HG03139 (cell line): ENCODE measurements at regions not wholly inside any gene's neighbourhood (a gene's known extent, or its start where the extent isn't known, plus 50 kb on each side); places are given as distances from the start of the nearest gene placed in this dataset.
"Not testable (repeated sequence)": the region's sequence is repeated elsewhere in the genome, so short reads cannot be mapped to it uniquely, and the experiment has no call there.

ENCODE experiments used
- ATAC-seq: cut with Tn5 transposase; IDR thresholded peaks from one replicate; pipeline ENCODE4 v1.9.1; 2021; ENCODE audit not compliant: unreplicated experiment

DNA sequence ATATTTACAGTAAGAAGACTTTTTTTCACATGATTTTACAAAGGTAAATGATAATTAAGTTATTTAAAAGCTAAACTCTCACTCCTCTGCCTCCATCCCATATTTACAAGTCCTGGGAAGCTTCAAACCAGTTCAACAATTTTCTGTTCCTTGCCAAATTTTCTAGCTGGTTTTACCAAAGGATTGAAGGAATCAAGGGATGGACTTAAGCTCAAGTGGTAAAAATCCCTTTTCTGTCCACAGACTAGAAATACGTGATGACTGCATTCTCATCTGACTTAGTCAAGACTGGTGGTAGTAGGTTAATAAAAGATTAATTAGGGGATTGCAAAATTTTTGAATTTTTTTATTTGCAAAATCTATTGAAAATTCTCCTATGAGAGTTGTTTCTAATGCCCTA lies 297.3 kb downstream of the MTX2 start:
- ATAC-seq: no peak

DNA sequence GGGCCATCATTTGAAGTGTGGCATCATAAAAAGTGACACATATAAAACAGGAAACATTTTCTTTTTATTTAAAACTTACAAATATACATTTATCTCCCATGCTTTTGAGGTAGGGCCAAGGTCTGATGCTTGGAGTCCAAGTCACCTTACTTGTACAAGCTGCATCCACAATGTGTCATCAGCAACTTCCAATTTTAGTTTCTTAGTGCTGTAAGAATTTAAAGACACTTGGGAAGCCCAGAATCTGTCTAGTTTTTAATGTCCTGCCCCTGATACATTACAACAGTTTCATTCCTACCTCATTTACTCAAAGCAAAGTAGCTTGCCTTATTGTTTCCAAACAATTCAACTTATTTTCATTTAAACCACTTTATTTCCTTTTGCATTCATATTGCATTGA lies 297.7 kb downstream of the MTX2 start:
- no peak for ATAC-seq

DNA sequence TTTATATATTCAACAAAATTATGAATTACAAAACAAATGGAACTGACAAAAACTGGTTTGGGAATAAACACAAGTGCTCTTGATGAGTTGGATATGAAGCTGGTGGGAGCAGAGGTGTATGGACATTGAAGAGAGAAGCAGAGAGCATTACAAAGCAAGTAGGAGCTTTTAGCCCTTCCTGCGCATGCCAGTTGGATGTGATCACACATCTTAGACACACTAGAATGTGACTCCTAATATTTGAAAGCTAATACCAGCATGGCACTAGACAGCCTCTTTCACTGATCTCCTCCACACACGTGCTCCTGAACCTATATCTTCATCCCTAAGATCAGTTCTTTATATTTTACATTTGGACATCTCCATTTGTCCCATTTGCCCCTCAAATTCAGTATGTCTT lies 298.1 kb downstream of the MTX2 start:
- no peak for ATAC-seq

DNA sequence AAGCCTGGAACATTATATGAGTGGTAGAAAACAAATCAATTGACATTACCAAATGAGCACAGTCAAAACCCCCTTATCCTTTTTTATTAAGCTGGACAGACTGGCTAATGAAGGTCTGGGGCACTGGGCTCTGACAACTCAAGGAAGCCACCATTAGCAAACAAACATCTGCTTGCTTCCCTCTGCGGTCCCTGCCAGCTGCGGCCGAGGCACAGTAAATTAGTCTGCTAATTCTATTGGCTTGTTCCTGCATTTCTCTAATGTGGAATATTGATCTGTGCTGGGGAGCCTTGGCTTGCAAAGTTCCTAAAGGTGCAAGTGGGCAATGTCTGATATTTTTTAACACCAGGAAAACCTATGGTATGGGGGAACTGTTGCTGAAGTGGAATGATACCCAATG lies 300.3 kb downstream of the MTX2 start:
- ATAC-seq: no peak

DNA sequence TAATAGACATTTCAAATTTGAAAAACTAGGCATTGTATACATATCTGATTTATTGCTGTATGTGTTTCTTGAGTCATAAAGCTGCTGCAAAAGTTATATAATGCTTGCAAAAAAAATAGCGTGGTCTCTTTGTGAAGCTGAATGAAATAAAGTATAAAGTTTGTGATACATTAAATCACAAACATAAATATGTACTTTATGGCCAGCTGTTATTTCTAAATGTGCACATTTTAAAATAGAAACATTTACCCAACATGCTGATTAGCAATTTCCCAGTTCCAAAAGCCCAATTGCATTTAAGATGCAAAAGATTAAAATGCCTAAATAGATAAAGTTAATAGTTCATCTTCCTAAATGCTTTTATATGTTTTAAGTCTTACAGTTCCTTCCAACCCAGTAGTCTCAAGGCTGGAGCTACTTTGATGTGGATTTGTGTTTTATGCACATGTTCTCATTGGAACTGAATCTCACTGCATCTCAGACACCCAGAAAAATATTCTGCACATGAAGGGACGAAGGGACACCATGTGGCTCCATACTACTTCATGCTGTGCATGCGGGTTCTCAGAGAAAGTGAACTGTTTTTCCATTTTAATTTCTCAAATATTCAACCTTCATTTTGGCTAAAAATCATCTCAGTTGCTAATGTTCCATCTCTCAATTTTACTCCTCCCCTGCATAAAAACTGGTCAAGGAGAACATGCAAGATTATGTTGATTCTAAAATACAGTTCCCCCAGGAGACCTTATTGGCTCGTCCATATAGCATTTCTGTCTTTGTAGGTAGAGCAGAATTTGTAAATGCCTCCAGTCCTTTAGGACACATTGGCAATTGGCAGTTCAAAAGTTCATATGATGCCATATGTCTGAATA lies 304.6 kb downstream of the MTX2 start:
- ATAC-seq: no peak

DNA sequence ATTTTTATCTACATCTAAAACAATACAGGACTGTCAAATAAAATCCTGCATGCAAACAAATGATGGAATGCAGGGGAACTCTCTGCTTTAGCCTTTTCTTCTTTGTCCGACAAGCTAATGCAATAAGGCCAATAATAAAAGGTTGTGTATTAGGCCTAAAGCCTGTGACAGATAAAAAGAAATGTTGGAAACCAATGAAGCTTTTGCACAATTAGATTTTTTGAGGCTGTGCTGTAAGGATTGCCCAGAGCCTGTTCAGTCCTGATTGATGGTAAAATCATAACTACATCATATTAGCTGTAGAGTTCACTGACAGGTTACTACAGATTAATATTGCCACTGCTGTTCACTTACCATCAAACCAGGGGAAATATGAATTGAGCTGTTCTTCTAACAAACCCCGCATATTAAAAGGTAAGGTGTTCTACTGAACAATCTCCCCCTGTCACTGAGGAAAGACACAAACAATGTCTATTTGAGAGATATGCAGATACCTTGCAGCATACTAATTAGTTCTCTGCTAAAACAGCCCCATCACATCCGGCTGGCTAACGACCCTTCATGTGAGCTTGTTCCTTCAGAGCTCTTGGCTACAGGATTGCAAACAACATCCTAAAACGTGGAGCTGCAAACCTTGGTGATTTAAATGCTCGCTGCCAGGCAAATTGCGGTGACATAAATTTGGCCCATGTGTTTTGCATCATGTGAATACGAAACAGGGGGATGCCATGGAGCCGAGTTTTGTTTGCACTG lies 305.4 kb downstream of the MTX2 start:
- no peak for ATAC-seq

DNA sequence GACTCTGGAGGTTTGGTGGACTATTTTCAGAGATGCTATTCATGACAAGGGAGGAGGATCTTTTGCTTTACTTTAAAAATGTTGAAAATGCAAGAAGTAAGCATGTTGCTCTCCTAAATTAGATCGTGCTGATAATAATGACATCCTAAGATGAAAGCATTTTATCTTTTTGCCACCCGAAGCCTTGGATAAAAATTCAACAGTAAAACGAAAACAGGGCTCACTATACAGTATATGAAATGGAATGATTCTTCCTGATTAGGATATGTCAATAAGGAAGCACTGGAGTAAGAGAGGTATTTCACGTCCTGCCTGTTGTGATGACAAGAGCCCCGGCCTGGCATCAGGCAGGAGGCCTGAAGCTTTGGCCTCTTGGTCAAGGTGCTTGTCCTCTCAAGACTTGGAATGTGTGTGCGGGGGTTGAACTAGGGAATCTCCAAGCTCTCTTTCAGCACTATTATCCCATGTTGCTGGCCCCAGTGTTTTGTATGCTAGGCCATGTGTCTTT lies 306.0 kb downstream of the MTX2 start:
- ATAC-seq: no peak

DNA sequence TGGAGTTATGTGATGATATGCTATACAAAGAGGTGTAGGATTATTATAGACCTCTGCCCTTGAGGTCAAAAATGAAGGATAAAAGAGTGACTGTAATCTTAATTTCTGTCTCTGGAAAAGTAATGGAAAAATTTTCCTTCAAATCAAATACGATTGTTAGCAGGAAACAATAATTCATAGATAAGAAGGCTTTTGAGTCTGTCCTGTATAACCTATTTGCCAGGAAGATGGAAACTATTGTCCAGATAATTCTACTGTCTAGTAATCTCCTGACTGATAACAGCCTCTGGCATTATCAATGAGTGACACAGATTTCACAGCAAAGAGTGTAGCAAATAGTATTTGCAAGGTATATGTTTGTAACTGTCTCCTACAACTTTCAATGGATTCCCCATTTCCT lies 307.8 kb downstream of the MTX2 start:
- no peak for ATAC-seq

DNA sequence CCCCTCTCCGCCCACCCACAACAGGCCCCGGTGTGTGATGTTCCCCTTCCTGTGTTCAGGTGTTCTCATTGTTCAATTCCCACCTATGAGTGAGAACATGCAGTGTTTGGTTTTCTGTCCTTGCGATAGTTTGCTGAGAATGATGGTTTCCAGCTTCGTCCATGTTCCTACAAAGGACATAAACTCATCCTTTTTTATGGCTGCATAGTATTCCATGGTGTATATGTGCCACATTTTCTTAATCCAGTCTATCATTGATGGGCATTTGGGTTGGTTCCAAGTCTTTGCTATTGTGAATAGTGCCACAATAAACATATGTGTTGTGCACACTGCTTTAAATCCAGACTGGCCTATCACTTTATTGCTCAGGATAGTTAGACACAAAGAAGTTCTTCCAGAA lies 309.1 kb downstream of the MTX2 start:
- ATAC-seq: not testable (repeated sequence)

DNA sequence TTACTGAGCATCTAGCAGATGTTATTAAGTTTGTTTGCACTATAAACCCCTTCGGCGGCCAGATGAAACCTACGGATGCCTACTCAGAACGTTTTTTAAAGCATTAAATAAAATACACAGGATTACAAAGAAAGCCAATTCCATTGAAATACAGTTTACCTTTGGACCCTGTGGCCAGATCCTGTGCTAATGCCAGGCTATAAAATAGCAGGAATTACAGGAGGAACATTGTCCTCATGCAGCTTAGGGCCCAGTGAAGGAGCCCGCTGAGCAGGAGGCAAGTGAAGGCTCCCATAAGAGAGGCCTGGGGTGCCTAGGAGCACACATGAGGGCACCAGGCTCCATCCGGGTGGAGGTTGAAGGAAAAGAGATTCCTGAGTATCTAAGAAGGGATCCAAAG lies 310.4 kb downstream of the MTX2 start:
- ATAC-seq: no peak

DNA sequence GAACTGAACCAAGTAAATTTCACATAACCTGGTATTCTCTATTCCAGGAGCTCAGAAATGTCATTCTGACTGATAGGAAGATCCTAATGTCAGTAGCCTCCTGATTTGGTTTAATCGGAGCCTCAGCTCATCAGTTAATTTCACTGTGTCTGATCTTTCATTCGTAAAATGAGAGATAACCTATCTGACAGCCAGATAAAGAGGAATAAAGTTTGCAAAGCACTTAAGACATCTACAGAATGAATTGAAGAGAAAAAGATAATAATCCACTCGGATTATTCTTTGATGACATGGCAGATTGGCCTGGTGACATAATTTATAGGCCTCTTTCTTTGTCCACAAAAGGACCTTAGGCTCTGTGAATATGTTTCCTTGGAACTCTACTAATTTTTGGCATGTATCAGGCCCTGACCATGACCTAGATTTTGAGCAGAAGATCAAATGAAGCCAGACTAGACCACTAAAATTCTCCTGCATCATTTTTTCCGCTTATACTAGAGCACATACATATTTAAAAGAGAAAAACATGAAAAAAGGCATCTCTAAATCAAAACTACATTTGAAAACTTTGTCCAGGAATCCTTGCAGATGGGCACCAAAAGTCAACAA lies 312.4 kb downstream of the MTX2 start:
- no peak for ATAC-seq

DNA sequence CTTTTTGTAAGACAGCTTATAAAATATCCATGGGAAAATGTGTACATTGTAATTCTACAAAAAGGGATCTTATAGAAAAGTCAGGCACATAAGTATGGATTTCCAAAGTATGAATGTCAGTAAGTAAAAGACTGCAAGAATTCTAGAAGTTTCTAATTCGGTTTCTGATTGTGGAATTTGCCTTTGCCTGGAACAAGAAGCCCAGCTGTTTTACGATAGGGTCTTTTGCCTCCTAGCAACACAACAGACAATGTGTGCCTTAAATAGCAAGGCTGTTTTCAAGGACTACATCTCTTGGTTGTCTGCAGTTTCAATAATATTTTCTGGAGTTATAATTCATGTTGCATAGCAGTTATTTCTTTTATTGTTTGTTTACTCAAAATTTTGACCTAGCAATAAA lies 312.9 kb downstream of the MTX2 start:
- ATAC-seq: no peak

DNA sequence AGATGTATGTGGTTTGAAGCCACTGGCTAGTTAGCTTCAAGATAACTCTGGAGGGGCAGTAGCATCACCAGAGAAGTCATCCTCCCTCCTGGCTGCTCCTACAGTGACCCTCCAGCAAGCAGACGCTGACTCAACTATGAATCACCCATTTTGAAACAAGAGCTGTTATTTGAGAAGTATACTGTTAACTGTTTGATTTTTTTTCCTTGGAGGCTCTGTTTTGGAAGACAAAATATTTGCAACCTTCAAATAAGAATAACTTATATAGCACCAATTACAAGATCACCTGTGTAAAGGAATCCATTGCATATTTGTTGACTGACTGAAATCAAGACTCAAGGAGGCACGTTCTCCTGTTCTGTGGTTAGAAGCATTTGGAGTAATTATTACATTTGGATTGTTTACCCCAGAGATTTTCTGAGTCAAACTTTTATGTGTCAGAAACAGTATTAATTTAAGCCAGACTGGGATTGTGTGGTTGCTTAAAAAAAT lies 313.8 kb downstream of the MTX2 start:
- ATAC-seq: no peak

DNA sequence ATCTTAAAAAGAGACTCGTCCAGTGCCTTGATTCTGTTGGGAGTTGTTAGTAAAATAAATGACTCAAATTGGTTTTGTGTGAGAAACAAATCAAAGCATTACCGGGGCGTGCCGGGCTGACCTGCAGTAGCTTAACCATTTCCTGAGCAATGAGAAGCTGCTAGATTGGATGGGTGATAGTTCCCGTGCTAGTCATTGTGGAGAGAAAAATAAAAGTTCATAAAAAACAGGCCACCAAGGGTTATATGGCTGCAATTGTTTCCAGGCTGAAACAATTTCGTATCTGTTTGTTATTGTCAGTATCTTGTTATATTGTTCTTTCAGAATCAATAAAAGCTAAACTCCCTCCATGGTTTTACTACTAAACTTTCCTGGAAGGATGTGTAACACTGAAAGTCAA lies 314.4 kb downstream of the MTX2 start:
- no peak for ATAC-seq

DNA sequence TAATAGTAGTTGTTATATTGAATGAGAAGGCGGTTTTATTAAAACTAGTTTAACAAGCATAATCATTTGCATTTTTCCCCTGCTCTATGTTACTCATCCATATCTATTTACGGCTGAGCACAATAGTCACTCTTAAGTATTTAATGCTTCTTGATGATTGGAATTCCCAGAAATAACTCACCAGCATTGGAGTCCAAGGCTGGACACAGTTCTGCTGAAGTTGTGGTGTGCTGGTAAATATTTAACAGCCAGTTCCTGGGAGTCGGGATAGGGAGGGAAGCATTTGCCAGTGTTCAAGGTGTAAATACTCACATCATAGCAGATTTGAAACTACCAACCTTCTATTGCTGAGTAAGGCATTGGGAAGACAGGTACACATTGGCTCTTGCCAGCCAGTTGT lies 315.1 kb downstream of the MTX2 start:
- ATAC-seq: no peak

DNA sequence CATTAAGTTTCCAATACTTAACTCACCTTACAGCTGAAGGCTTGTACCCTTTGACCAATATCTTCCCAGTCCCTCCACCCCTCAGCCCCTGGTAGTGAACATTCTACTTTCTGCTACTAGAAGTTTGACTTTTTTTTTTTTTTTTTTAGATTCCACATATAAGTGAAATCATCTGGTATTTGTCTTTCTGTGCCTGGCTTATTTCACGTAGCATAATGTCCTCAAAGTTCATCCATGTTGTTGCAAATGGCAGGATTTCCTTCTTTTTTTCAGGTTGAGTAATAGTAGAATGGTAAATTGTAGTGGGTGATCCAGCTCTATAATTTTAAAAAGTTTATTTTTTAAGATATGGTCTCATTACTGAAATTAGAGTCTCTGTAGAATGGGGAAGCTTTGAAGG lies 316.0 kb downstream of the MTX2 start:
- no peak for ATAC-seq

DNA sequence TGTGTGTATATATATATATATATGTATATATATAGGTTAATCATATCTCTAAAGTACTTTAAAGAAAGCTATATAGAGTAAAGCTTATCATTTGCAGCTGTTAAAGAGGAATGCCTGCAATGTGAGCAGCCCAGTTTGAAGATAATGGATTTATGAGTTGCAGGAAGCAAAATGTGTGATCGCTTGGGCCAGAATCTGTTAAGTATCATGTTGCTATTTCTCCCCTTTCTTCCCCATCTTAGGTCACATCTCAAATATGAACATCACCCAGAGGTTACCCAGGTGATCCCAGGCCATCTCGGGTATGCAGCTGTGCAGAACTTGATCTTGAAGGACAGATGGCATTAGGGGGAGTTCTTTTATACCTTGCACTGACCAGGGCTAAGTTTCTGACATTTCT lies 316.5 kb downstream of the MTX2 start:
- ATAC-seq: no peak

DNA sequence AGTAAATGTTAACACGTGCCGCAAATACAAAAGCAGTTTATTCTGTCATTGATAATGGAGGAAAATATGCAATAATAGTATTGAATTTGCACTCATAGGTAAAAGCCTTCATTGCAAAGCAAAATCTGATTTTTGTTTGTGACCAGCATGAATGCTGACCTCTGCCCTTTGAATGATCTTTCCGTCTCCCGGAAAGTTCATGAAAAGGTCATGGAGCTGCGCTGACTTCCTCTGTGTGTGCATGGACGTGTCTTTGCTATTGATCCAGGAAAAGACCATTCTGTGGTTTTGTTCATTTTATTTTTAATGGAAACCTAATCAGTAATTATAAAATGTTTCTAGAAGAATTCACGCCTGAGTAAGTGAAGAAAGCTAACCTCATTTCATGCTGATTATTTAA lies 320.0 kb downstream of the MTX2 start:
- no peak for ATAC-seq

DNA sequence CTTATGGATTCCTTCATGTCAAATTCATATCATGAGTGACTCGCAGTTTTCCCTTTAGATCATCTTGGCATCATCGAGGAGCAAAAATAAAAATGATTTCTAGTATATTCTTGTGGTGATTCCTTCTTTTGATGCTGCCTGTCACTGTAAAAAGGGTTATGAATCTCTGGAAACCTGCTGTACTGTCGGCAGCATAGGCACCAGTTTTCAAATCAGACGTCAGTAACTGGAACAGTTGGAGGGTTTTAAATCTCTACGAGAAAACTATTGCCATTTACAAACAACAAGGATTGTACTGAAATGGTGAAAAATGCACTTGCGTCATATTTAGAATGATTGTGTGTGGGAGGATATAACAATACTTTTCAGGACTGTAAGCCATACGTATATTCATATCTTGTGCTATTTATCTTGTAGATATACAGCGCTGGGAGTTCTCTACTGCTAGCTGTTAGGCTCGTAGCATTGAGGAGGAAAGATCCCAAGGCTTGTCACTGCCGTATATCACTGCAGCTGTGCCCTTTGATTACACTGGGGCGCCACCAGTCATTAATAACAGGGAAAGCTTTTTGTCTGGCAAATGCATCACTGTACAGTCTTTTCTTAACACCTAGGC lies 320.7 kb downstream of the MTX2 start:
- no peak for ATAC-seq

DNA sequence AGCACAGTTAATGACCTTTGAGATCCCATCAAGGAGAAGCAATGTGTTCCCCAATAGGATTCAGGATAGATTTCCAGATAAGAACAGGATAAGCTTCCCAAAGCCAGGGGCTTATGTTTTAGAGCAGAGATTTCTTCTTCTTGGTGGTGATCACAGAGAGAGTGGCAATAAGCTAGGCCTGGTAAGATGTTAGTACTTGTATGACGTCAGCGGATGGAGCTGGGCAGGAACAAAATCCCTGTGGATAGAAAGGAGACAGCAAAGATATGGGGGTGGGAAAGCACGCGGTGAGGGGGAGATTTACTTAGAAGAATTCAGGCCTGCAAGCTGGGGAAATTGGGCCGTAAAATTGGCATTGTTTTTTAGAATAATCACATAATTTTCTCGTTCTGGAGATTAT lies 323.0 kb downstream of the MTX2 start:
- no peak for ATAC-seq

DNA sequence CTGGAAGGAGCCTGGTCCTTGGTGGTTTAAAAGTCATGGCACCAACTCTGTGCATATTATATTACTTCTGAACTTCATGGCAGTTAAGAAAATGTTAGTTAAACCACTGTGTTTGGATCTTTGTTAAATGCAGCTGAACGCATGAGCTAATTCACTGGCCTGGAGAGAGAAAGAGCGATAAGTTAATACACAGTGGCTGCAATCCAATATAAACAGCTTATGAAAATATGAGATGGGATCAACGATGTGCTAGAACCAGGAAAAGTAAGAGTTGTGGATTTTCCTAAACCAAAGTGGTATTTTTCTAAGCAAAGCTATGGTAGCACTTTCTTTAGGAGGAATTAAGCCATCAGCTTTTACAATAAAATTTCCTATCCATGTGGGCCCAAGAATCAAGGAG lies 326.7 kb downstream of the MTX2 start:
- no peak for ATAC-seq
